Adrenal gland (tissue), 9 donors: ENCODE measurements at regions not wholly inside any gene's neighbourhood (a gene's known extent, or its start where the extent isn't known, plus 50 kb on each side); places are given as distances from the start of the nearest gene placed in this dataset.

Experiments used
- DNase-seq, 7 donors: peaks; one replicate each; pipeline ENCODE4 v3.0.0-alpha.2; 2019 to 2020
- H3K27ac ChIP-seq, 5 donors: fragments of 200-600 bp; sonication (generic) in 4 of 5; 1 replicate in 3 of 5; 2 replicates in 2 of 5; pipeline versions ENCODE4 v1.5.1 to v1.8.0; 2016 to 2020; ENCODE audit warnings: mild to moderate bottlenecking in 1 of 5
- H3K27me3 ChIP-seq: fragments of 200-600 bp; 2 replicates; pipeline ENCODE4 v1.8.0; 2021
- H3K36me3 ChIP-seq, 2 donors: fragments of 200-600 bp; replicated peaks in 1 of 2; 1 replicate in 1 of 2; 2 replicates in 1 of 2; pipeline versions ENCODE4 v1.5.1 to v1.8.0; 2018 to 2022
- H3K4me1 ChIP-seq, 2 donors: fragments of 200-600 bp; replicated peaks in 1 of 2; 1 replicate in 1 of 2; 2 replicates in 1 of 2; pipeline versions ENCODE4 v1.5.1 to v1.8.0; 2018 to 2021
- H3K4me3 ChIP-seq, 4 donors: fragments of 200-600 bp; sonication (generic) in 3 of 4; one replicate each; pipeline ENCODE4 v1.5.1; 2016 to 2018
- H3K9me3 ChIP-seq, 3 donors: fragments of 200-600 bp; sonication (generic) in 1 of 3; replicated peaks in 1 of 3; 1 replicate in 2 of 3; 2 replicates in 1 of 3; pipeline versions ENCODE4 v1.5.1 to v1.8.0; 2016 to 2021
- POLR2A ChIP-seq, 2 donors: fragments of 450-650 bp; IDR thresholded peaks; one replicate each; pipeline ENCODE4 v1.6.1; 2017; ENCODE audit warnings: antibody characterized with exemption in 2 of 2, mild to moderate bottlenecking in 2 of 2, moderate library complexity in 1 of 2
- WGBS, 4 donors: extraction: QIAGEN DNeasy Blood & Tissue Kit in 2 of 4; methylation state at CpG; one replicate each; pipeline versions ENCODE4 v1.1.5 to v1.1.7; 2013 to 2017; 5-methylcytosine and 5-hydroxymethylcytosine counted together
- intact Hi-C, 2 donors: fragments of 100-400 bp; cut with DNase I; formaldehyde crosslinking; loops; one replicate each; pipeline versions ENCODE4 v1.14.1 to v1.15.0; 2022 to 2023
- TF ChIP-seq, protein P1 (sequence below), 6 experiments: fragments of 450-650 bp in 4 of 6; fragments of 200-600 bp in 2 of 6; sonication (generic) in 1 of 6; IDR thresholded peaks; 1 replicate in 5 of 6; 2 replicates in 1 of 6; pipeline versions ENCODE4 v1.5.1 to v1.8.0; 2016 to 2021; ENCODE audit warnings: antibody characterized with exemption in 6 of 6, mild to moderate bottlenecking in 2 of 6, moderate library complexity in 1 of 6
- donor health status: healthy with polysubstance abuse.
- donor health status: Bipolar disorder and iron deficiency.
- donor health status: DM: yes; HTN: yes; CAD: no.
- donor health status: DM: no; HTN: no; CAD: no.
- donor health status: DM: no; HTN: no; CAD: no.

DNA sequence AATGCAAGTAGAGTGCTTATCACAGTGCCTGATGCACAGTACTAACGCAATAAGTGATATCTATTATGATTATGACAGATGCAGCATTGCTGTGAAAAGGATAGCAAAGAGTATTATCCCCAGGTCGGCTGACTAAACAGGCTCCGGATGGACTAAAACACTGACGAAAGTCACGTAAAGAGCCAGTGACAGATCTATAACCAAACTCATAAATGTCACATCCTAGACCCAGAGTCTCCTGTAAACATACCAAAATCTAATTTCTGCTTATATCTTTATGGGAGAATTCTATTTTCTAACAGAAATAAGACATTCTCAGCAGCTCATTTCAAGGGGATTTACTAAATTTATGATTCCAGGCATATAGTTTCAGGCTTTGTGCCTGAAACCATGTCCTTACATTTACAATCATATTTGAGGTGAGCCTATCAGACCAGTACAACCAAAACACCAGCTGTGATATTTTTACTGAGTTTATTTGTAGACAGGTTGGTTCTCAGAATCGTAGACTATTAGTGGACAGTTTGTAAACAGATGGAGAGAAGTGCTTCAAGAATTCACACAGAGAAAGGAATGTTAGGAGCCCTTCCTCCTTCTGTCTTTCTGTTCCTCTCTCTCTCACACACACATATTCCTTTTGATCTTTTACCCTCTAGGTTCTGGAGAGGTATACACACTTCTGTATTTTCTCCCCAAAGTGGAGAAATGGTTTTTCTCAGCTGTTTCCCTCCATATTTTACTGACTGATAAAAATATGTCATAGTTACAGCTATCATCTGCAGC, 52.4 kb upstream of the WDR26 start:
- DNase-seq, result no peak
- intact Hi-C loops, result no loop called here
- no peak for TF ChIP-seq POLR2A (IDR thresholded peaks at IDR 0.05)
- TF ChIP-seq, protein P1, sequence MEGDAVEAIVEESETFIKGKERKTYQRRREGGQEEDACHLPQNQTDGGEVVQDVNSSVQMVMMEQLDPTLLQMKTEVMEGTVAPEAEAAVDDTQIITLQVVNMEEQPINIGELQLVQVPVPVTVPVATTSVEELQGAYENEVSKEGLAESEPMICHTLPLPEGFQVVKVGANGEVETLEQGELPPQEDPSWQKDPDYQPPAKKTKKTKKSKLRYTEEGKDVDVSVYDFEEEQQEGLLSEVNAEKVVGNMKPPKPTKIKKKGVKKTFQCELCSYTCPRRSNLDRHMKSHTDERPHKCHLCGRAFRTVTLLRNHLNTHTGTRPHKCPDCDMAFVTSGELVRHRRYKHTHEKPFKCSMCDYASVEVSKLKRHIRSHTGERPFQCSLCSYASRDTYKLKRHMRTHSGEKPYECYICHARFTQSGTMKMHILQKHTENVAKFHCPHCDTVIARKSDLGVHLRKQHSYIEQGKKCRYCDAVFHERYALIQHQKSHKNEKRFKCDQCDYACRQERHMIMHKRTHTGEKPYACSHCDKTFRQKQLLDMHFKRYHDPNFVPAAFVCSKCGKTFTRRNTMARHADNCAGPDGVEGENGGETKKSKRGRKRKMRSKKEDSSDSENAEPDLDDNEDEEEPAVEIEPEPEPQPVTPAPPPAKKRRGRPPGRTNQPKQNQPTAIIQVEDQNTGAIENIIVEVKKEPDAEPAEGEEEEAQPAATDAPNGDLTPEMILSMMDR (IDR thresholded peaks at IDR 0.05), result no peak

DNA sequence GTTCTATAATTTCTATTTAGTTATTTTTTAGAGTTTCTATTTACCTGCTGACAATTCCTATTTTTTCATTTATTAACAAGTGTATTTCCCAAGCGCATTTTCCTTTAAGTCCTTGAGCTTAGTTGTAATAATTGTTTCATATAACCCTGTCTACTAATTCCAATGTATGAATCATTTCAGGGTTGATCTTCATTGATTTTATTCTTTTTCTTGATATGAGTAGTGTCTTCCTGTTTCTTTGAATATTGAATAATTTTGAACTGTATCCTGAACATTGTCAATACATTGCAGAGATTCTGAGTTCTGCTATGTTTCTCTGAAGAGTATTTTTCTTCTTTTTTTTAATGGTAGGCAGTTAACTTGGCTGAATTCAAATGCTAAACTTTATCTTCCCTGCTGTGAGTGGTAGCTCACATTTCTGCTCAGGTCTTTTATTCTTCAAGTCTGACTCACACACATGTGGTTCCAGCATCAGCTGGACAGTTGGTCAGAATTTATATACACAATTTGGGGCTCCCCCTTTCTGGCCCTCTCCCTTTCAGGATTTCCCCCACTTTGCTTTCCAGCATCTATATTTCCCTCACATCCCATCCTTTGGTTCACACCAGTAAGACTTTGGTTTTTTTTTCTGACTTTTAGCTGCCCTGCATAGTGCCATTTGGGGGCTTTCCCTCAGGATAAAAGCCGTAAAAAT, 54.4 kb upstream of the WDR26 start:
- no peaks in the 10 kb centered on the region for H3K36me3 ChIP-seq
- intact Hi-C loops, result no loop called here
- WGBS, 4 donors, result 85 to 91% (median 91%) methylated on average over 2 of the region's 2 CpGs

More for the DNA sequence above, 52.4 kb upstream of the WDR26 start:
- Histone ChIP-seq H3K36me3 (no peaks in the 10 kb centered on the region), H3K4me3 (no peak overlapping the region), H3K27ac (no peak overlapping the region), H3K4me1 (no peaks in the 10 kb centered on the region), H3K27me3 (no peaks in the 10 kb centered on the region), H3K9me3 (no peaks in the 10 kb centered on the region)
- WGBS, 4 donors, result 68 to 72% (median 72%) methylated on average over 6 of the region's 6 CpGs

DNA sequence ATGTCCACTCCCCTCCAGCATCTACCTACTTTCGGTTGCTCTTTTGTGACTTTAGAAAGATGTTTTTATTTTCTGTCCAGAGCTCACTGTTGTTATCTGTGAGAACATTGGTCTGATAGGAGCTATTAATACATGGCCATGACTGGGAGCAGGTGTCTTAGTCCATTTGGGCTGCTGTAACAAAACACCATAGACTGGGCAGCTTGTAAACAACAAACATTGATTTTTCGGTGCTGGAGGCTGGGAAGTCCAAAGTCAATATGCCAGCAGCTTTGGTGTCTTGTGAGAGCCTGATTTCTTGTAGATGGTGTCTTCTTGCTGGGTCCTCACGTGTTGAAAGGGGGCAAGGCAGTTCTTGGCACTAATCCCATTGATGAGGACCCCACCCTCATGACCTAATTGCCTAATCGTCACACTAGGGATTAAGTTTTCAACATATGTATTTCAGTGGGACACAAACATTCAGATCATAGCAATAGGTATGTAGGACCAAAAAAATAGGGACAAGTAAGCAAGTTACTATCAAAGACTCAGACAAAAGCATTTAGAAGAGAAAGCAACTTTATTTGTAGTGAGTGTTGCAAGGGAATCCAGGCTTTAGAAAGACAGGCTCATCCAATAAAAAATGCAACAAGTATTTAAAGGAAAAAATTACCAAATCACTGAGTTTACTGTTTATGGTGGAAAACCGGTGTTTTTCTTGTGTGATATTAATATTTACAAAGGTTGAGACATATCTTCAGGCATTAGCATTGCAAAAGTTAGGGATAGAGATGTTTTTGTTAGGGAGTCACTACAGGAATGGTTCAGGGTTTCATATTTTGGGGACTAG, 55.2 kb upstream of the WDR26 start:
- H3K4me1 ChIP-seq, result no peaks in the 10 kb centered on the region
- no peaks in the 10 kb centered on the region for H3K36me3 ChIP-seq
- intact Hi-C loops, result no loop called here
- H3K4me3 ChIP-seq, result no peak overlapping the region
- H3K9me3 ChIP-seq, result no peaks in the 10 kb centered on the region
- H3K27ac ChIP-seq, result no peak overlapping the region
- no peak for TF ChIP-seq POLR2A (IDR thresholded peaks at IDR 0.05)
- TF ChIP-seq, protein P1 (IDR thresholded peaks at IDR 0.05), result no peak
- 66 to 84% (median 71%) methylated on average over 5 of the region's 5 CpGs for WGBS, 4 donors
- no peak for DNase-seq
- H3K27me3 ChIP-seq, result no peaks in the 10 kb centered on the region

More for the DNA sequence above, 54.4 kb upstream of the WDR26 start:
- Histone ChIP-seq H3K4me3 (no peak overlapping the region), H3K4me1 (no peaks in the 10 kb centered on the region), H3K27ac (no peak overlapping the region), H3K27me3 (no peaks in the 10 kb centered on the region), H3K9me3 (no peaks in the 10 kb centered on the region)
- DNase-seq, result no peak
- TF ChIP-seq, protein P1 (IDR thresholded peaks at IDR 0.05), result no peak
- TF ChIP-seq POLR2A (IDR thresholded peaks at IDR 0.05), result no peak
